Renal cortical epithelial cell (primary cell): ENCODE measurements at regions not wholly inside any gene's neighbourhood (a gene's known extent, or its start where the extent isn't known, plus 50 kb on each side); places are given as distances from the start of the nearest gene placed in this dataset.
"Not testable (repeated sequence)": the region's sequence is repeated elsewhere in the genome, so short reads cannot be mapped to it uniquely, and the experiment has no call there.

Source experiments
- DNase-seq: peaks from one replicate; pipeline ENCODE4 v3.0.0-alpha.2; 2011; ENCODE audit warnings: low read depth

DNA sequence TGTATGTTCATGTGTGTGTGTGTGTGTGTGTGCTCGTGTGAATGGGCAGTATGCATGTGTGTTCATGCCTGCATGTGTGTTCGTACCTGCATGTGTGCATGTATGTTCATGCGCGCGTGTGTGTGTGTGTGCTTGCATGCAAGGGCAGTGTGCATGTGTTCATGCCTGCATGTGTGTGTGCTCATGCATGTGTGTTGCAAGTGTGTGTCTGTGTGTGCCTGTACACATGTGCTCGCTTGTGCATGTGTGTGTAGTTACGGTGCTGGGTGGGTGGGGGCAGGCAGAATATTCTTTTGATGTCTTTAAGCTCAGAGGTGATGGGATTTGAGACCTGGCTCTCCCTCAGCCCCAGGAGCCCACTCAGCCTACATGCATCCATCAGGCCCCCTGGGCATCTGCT lies 822.1 kb downstream of the BRD1 start:
- no peak for DNase-seq

DNA sequence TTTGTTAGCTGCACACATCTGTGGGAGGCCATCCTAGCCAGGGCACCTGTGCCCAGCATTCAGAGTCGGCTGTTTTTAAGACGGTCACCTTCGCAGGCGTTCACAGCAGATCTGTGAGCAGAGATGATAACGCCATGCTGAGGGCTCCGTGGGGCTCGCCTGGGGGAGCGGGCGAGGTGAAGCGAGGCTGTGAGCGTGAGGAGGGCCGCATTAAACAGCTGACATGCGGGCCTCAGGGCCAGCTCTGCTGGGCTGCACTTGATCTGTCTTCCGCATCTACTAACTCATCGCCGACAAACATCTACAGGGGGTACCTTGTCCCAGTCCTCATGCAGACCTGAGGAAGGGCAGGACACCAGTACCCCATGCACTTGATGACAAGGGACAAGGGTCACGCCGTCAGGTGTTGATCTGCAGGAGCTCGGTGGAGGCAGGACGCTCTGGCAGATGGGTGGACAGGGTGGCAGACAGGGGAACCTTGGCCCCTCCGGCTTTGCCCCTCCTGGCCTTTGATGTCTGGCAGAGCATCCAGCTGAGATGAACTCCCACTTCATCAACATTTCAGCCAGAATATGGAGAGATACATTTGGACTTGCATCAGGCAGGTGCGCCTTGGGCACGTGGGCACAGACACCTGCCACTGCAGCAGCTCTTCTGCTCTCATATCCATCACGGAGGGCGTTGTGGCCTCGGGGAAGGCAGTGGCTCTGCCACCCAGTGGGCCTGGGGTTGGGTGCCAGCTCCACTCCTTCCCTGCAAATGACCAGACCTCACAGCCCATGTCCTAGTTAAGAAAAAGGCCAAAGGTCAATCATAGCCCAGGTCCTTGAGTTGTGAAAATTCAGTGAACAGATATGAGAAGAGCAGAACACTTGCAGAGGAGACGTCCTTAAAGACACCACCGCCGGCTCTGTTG lies 822.9 kb downstream of the BRD1 start:
- no peak for DNase-seq

DNA sequence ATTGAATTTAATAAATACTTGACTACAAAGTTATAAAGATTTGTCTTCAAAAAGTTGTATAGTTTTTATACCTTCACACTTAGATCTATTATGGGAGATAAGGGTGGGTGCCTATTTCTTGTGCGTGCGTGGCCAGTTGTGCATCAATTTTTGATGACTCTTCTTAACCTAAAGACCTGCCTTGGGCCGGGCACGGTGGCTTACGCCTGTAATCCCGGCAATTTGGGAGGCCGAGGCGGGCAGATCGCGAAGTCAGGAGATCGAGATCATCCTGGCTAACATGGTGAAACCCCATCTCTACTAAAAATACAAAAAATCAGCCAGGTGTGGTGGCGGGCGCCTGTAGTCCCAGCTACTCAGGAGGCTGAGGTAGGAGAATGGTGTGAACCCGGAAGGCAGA lies 830.1 kb downstream of the BRD1 start:
- DNase-seq = not testable (repeated sequence)

DNA sequence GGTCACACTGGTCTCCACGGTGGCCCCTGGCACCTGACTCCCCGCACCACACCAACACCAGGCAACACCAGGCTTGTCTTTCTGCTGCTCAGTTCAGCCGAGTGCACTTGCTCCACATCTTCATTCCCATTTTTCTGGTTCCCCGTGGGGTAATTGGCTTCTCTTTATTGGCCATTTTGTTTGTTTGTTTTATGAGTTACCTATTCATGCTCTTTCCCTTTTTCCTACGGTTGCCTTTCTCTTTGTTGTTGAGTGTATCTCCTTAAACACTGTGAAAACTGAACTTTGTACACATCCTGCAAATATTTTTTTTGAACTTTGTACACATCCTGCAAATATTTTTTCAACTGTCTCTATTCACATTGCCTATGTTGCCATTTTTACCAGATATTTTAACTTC lies 834.0 kb downstream of the BRD1 start:
- DNase-seq = no peak

DNA sequence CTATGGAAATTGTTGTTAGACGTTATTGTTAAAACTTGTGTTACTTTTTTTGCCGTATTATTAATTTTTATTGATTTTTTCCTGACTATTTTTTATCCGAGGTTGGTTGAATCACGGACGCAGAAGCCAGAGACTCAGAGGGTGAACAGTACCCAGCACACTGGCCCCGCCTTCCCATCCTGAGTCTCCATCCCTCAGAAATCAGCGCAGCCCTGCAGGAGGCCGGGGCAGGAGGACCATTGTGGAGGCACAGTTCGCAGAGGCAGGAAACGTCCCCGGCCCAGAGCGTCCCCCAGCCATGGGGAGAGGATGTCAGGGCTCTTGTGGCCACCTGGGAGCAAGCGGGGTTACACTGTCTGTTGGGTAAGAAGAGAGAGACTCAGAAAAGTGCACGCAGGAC lies 843.0 kb downstream of the BRD1 start:
- no peak for DNase-seq

DNA sequence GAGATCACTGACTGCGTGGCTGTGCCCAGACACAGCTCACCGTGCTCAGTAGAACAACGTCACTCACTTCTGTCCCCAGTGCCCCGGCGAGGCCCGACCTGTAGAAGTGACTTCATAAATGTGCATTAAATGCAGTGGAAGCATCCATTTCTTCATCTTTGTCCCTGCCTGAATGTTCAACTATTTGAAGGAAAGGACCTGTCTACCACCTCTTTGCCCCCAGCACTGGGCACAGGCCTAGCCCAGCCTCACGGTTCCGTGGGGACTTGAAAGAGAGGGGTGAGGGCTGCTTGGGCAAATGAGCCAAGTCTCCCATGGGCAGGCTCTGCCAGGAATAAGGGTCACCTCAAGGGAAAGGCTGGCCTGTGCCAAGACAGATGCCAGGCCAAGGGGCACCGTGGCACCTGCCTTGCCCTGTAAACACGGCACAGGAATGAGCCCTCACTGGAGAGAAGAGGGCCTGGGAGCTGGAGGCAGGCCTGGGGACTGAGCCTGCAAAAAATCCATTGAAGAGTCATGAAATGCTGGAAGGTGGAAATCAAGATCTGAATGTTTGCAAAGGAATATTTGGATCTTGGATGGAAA lies 845.3 kb downstream of the BRD1 start:
- no peak for DNase-seq

DNA sequence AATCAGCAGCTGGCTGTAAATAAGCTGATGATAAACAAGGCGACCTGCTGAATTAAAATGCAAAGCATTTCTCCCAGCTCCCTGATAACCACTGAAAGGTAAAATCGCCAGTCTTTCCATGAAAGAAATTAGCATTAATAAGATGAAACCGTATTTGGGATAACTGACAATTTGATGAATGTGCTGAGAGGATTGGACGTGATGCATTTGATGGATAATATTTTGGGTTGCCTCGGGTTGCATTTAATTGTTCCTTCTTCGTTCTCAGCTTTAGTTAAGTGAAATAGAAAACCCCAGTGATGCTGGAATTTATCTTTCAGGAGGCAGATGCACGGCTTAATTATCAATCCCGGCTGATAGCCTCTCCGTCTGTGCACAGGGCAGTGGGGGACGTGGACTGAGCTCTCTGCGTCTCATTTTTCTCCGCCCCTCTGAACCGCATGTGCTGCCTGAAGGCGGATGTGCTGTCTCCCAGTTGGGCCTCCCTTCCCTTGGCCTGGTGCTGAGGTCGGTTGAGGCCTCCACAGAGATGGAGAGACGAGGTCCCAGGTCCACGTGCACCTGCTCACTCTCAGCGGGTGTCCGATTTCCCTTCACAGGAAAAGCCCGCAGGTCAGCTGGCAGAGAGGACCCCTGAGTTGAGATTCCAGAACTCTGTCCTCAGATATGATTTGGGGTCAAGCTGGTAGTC lies 846.2 kb downstream of the BRD1 start:
- DNase-seq = no peak

DNA sequence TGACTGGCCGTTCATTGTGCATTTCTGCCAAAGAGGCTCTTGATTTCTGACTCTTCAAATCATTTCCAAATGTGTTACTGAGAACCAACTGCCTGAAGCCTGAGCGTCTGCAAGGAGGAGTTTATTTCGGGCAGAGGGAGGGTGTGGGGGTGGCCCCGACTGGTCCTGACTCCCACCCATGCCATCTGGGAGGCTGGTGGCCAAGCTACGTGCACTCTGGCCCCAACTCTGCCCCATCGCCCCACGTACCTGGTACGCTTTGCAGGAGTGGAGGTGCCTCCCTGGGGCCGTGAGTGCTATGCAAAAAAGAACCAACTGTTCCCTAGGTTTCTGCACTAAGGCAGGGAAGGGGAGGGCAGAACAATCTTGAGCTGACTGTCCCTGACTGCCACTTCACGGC lies 846.8 kb downstream of the BRD1 start:
- DNase-seq = no peak

DNA sequence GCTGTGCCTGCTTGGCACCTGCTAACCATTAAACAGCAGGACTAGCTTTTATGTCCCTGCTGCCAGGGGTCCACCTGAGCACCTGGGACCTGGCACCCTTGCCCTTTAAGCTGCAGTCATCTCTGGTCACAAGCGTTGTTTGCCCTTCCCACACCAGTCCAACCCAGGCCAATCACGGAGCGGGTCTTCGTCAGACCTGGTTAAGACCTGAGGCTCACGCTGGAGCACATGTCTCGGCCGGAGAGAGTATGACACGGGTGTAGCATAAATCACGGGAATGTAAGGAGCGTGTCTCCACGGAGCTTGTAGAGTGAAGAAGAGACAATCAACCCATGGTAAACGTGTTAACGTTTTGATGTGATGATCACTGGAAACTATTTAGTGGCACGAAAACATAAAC lies 847.3 kb downstream of the BRD1 start:
- no peak for DNase-seq

DNA sequence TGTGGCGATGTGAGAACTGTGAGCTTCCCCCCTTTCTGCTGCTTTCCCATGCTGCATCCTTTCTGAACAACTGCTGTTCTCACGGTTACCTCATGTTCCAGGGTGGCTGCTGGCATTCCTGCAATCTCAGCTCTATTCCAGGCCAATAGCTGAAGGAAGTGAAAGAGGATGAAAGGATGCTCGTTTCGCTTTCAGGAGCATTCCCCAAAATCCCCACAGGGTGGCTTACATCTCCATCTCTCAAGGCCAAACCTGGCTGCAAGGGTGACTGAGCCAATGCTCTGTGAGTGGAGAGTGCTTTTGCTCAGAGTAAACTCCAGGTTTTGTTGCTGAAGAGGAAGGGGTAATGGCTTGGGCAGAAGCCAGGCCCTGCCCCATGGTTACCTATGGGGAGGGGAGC lies 848.2 kb downstream of the BRD1 start:
- DNase-seq = no peak

DNA sequence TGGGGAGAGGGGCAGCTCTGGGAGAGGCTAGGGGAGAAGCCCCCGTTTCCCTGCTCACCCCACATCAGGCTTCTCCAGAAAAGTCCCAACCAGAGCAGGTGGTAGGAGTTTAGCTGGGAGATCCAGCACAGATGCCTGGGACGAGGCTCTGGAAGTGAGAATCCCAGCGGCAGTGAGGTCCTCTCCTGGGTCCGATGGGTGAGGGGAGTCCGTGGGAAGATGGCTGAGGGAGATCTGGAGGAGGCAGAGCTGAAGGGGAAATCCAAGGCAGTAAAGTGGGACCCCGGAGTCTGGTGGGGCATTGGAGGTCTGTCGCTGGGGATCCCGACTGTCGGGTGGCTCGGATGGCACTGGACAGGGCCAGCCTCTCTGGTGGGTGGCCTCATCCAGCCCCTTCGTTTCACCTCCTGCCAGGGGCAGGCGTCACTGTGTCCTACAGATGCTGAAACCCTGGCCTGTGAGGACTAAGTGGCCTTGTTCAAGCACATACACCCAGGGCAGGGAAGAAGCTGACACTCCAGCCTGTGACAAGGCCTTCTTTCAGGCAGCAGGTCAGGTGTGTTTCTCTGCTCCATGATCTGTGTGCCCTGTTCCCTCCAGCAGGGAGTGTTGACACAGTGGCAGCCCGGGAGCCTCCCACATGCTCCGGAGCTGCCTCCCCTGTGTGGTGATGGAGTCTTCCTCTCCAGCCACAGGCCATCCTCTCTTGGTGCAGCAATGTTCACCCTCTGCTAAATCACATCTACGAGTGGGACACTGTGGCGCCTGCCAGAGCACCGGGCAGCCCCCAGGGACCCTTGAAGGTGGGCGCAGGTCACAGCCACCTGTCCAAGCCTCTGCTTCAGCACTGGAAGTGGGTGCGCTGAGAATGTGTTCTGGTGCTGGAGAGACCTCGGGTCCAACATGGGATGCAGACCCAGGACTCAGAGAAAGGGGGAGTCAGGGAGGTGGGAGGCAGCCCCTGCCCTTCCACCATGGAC lies 850.8 kb downstream of the BRD1 start:
- no peak for DNase-seq

DNA sequence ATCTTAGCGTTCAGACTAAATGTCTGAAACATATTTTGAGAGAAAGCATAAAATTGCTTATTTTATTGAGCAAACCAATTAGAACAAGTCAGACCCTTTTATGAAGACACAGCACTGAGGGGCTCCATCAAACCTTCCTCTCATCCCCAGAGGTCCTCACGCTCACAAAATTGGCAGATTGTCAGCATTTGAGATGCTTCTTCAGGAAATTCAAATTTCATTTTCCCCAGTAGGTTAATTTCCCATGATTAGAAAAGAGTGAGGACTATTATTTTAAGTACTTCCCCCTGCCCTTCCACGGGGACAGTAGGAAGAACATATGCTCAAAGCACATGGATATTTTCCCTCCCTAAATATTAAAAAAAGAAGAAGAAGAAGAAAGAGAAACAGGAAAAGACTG lies 851.8 kb downstream of the BRD1 start:
- no peak for DNase-seq

DNA sequence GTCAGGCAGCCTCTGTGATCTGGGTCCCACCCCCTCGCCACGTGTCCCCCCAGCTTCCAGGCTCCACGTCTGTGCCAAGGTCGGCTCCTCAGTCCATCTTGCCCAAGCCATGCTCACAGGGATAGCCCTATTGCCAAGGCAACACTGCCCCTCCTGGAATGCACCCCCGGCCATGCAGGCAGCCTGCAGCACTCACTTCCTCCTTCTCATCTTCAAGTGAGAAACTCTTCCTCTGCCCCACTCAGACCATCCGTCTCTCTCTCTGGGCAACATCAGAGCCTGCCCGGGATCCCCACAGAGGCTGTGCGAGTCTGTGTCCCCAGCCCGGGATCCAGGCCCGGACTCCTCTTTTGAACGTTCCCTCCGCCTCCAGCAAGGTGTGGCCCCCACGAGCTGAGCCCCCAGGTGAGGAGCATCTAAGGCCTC lies 852.3 kb downstream of the BRD1 start:
- no peak for DNase-seq

DNA sequence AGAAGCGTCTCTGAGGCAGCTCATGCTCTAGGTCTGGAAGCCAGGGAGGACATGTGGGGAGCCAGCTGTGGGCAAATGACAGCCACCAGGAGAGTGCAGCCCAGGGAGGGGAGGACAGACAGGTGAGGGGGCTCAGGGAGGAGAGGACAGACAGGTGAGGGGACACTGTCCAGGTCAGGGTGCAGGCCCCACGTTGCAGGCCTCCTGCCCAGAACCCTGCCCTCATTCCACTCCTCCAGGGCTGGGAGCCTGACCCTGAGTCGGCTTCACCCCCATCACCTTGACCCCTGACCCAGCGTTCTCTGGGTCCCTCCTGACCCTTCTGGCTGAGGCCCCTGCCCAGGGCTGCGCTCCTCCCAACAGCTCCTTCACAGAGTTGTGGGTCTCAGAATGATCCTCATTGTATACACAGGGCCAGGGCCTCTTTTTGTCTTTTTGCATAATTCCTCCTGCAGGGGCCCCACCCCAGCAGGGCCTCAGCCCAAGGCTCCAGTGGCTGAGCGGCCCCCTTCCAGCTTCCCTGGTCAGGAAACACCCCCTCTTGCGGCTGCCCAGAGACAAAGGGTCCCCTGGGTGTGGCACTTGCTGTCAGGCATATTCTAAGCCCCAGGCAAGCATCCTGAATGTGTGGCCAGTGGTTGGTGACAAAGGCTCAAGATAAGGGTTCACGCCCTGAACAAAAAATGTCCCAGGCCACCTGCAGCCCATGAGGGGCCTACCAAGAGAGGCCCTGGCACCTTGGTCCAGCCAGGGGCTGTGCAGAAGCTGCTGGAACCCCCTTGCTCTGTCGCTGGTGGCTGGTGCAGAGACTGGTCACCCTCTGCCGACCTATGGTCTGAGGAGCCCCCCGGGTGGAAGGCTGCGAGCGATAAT lies 853.0 kb downstream of the BRD1 start:
- no peak for DNase-seq

DNA sequence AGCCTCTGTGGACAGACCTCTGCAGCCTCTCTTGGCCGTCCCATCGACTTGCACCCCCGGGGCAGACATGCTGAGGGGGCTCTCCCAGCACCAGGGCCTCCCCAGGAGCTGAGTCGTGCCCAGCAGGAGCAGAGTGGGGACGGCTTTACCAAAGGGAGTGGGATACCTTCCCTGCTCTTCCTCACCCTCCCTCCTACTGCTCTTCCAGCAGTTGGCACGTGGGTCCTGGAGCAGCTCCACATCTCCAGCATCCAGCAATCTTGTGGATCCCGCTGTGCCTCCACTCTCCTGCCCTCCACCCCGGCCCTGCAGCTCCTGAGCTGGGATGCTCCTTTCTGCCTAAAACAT lies 854.0 kb downstream of the BRD1 start:
- DNase-seq = no peak

DNA sequence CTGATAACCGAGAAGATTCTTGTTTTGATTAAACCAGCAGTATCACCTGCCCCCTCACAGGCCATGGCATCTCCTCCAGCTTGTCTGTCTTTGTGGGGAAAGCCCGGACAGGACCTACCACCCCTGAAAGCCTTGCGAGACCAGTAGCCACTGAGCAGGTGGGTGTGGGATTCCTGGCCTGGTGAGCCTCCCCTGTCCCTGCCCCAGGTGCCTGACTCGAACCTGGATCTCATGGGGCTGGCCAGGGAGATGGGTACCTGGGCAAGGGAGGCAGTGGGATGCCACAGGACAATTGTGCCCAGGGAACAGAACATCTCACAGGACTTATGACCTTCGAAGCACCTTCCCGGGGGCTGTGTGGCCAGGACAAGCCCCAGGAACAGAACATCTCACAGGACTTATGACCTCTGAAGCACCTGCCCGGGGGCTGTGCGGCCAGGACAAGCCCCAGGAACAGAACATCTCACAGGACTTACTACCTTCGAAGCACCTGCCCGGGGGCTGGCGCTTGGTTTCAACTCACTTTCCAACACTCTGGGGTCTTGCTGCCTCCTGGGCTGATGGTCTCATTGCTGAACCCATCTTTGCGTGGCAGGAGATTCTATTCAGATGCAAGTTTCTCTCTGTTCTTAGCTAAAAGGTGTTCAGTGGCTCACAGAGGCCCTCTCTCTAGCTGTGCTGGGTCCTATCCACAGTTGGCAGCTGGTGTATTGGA lies 854.5 kb downstream of the BRD1 start:
- DNase-seq = no peak

DNA sequence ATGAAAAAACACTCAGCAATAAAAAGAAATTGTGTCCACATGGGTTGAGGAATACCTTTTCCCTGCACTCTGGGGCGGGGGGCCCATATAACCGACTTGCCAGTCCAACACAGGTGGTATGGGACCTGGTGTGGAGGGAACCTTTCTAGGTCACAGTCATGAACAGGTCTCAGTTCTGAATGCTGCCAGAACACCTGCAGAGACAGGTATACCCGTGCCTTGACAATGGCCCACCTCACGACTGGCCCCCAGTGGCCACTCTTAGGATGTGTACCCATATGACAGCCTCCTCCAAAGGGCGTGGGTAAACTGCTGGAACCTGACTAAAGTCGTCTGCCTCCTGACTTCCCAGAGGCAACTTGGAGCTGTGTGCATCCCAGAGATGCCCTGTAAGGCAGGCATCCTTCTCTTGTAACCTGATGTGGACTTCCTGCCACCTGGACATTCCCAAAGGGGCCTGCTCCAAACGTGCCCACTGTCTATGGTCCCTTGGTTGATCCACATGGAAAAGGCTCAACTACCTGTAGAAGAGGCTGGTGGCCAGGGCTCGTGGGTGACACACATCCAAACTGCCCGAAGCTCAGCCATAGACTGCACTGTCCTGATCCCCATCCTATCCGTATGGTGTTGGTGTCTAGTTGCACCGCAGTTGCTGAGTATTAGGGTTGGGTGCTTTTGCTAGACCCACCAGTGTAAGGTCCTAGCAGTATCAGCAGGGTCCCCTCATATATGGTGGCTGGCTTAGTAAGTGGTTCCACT lies 859.3 kb downstream of the BRD1 start:
- DNase-seq = no peak

DNA sequence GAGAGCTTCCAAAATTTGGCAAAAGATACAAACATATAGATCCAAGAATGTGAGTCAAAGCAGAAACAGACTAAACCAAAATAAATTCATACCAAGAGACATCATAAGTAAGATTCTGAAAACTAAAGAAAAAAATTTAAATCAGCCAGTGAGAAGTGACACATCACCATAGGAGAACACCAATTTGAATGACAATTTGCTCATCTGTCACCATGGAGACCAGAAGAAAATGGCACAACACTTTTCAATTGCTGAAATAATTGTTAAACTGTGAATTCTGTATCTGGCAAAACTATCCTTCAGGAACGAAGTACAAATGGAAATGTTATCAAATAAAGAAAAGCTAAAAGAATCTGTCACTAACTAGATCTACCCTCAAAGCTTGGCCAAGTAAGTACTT lies 864.3 kb downstream of the BRD1 start:
- DNase-seq = no peak

DNA sequence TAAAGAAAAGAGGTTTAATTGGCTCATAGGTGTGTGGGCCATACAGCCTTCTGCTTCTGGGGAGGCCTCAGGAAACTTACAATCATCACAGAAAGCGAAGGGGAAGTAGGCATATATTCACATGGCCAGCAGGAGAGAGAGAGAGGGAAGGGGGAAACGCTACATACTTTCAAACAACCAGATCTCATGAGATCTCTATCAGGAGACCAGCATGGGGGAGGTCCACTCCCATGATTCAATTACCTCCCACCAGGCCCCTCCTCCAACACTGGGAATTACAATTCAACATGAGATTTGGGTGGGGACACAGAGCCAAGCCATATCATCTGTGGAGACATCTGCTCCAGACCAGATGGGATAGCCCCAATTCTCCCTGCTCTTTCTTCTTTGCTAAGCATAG lies 866.0 kb downstream of the BRD1 start:
- DNase-seq = no peak
